Glutamatergic neuron (in vitro differentiated cells): ENCODE measurements at regions not wholly inside any gene's neighbourhood (a gene's known extent, or its start where the extent isn't known, plus 50 kb on each side); places are given as distances from the start of the nearest gene placed in this dataset.

ENCODE experiments used
- DNase-seq: peaks from one replicate; pipeline ENCODE4 v3.0.0; 2022
- H3K27ac Mint-ChIP-seq: one replicate; pipeline ENCODE4 v1.8.0; 2020; ENCODE audit warnings: mild to moderate bottlenecking, mixed read lengths, inconsistent platforms; ENCODE audit not compliant: unreplicated experiment
- H3K27me3 Mint-ChIP-seq: one replicate; pipeline ENCODE4 v1.8.0; 2020; ENCODE audit warnings: mild to moderate bottlenecking, moderate library complexity, mixed read lengths, inconsistent platforms; ENCODE audit not compliant: unreplicated experiment
- H3K36me3 Mint-ChIP-seq: one replicate; pipeline ENCODE4 v1.8.0; 2020; ENCODE audit warnings: mild to moderate bottlenecking, mixed read lengths, inconsistent platforms; ENCODE audit not compliant: unreplicated experiment
- H3K4me1 Mint-ChIP-seq: one replicate; pipeline ENCODE4 v1.8.0; 2020; ENCODE audit warnings: mild to moderate bottlenecking, low read depth, mixed read lengths, inconsistent platforms; ENCODE audit not compliant: unreplicated experiment
- H3K4me3 Mint-ChIP-seq: one replicate; pipeline ENCODE4 v1.8.0; 2020; ENCODE audit warnings: mild to moderate bottlenecking, mixed read lengths, inconsistent platforms; ENCODE audit not compliant: unreplicated experiment
- H3K9me3 Mint-ChIP-seq: one replicate; pipeline ENCODE4 v1.8.0; 2020; ENCODE audit warnings: mild to moderate bottlenecking, moderate library complexity, mixed read lengths, inconsistent platforms; ENCODE audit not compliant: unreplicated experiment
- CTCF ChIP-seq: fragments of 200-600 bp; sonication (generic); IDR thresholded peaks from one replicate; pipeline ENCODE4 v1.5.0; 2021; ENCODE audit not compliant: partially characterized antibody, unreplicated experiment

DNA sequence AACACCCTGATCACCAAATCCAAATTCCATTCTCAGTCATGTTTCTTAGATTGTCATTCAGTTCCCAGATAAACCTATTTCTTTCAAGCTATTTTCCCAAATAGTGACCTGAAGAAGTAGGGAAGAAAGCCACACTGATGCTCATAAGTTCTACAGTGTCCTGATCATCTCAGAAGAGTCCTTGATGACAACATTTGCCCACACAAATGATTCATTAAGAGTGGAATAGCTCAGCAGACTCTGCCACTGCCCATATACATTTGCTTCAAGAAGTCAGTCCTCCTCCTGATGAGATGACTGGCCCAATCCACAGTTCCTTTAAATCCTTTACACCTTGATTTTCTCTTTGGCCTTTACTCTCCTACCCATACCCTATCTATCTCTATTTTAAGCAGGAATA is 283.7 kb upstream of the NR4A3 start:
- DNase-seq = no peak
- Mint-ChIP-seq H3K27ac (no peak overlapping the region), H3K4me3 (no peak overlapping the region), H3K36me3 (no peaks in the 10 kb centered on the region), H3K9me3 (peaks cover 2% of the 10 kb centered on the region), H3K27me3 (no peaks in the 10 kb centered on the region), H3K4me1 (no peaks in the 10 kb centered on the region)
- no peak for TF ChIP-seq CTCF

GRCh38 chr9:99544526-99544925 is 277.2 kb upstream of the NR4A3 start:
- Mint-ChIP-seq H3K27ac (no peak overlapping the region), H3K4me3 (no peak overlapping the region), H3K4me1 (no peaks in the 10 kb centered on the region), H3K36me3 (peaks cover under 1% of the 10 kb centered on the region), H3K27me3 (no peaks in the 10 kb centered on the region), H3K9me3 (peaks cover 3% of the 10 kb centered on the region)
- DNase-seq = no peak
- TF ChIP-seq CTCF = no peak

DNA sequence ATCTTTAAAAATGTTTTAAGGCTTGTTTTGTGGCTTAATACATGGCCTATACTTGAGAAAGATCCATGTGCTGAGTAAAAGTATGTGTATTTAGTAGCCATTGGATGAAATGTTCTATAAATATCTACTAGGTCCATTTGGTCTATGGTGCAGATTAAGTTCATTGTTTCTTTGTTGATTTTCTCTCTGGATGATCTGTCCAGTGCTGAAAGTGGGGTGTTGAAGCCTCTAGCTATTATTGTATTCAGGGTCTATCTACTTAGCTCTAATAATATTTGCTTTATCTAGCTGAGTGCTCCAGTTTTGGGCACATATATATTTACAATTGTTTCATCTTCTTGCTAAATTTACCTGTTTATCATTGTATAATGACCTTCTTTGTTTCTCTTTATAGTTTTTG is 272.2 kb upstream of the NR4A3 start:
- Mint-ChIP-seq H3K27ac (no peak overlapping the region), H3K4me3 (no peak overlapping the region), H3K36me3 (peaks cover 30% of the 10 kb centered on the region), H3K9me3 (peaks cover 6% of the 10 kb centered on the region), H3K27me3 (peaks cover 4% of the 10 kb centered on the region), H3K4me1 (no peaks in the 10 kb centered on the region)
- TF ChIP-seq CTCF = no peak
- no peak for DNase-seq

DNA sequence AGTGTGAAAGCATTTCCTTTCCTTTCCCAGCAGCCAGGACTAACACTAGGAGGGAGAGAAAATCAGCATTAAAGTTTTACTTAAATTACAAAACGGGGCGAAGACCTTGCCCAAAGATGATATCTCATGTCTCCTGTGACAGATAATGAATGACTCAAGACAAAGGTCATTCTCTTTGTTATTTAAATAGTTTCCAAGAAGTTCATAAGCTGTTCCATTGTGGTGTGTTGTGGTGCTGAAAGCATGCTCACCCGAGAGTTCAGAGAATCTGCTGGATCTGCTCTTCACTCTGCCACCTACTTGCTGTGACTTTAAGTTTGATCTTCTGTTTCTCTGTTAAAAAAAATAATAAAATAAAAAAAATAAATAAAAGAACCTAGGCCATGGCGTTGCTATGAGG is 265.9 kb upstream of the NR4A3 start:
- Mint-ChIP-seq H3K27ac (no peak overlapping the region), H3K27me3 (peaks cover 4% of the 10 kb centered on the region), H3K9me3 (peaks cover 3% of the 10 kb centered on the region), H3K4me3 (no peak overlapping the region), H3K36me3 (peaks cover 30% of the 10 kb centered on the region), H3K4me1 (no peaks in the 10 kb centered on the region)
- no peak for DNase-seq
- no peak for TF ChIP-seq CTCF

DNA sequence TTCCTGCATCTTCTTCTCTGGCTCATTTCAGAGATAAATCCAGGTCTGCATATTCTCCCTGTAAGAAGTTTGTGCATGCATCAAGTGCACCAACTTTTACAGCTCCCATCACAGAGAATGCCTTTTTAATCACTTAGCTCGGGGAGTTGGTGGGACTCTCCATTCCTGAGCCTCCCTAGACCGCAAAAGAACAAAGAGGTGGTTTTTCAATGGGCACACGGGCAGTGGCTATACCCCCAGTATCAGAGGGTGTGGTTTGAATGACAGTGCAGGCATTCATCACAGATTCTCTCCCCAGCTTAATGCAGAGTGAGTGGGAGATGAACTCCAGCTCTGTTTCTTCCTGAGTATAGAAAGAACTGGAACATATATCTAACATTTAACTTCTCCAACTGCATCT is 264.7 kb upstream of the NR4A3 start:
- TF ChIP-seq CTCF = no peak
- H3K4me3 Mint-ChIP-seq = no peak overlapping the region
- H3K27ac Mint-ChIP-seq = no peak overlapping the region
- H3K27me3 Mint-ChIP-seq = peaks cover 4% of the 10 kb centered on the region
- DNase-seq = no peak
- no peaks in the 10 kb centered on the region for H3K4me1 Mint-ChIP-seq
- H3K36me3 Mint-ChIP-seq = peaks cover 23% of the 10 kb centered on the region
- no peaks in the 10 kb centered on the region for H3K9me3 Mint-ChIP-seq
